ENCODE measurements at regions not wholly inside any gene's neighbourhood (a gene's known extent, or its start where the extent isn't known, plus 50 kb on each side); places are given as distances from the start of the nearest gene placed in this dataset.

DNA sequence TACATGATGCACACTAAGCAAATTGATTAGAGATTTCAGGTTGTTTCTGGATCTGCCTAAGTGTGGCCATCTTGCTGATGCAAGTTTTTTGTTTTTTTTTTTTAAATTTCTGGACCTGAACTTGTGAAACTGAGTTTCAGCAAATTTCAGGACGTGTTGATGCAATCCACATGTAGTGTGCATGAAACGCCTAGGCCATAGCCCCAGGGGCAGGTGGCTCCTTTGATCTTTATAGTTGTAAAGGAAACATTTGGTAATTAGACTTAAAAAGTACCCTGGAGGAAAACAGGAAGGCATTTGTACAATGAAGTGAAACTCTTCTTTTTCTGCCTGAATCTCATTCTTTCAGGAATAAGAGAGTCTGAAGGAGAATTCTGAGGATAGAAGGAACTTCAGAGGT is 162.2 kb upstream of the LHX8 start:
- TF ChIP-seq EZH2 (IDR thresholded peaks at IDR 0.05; ENCODE audit: insufficient read depth, poor library complexity, severe bottlenecking) (no peak), EZH2phosphoT487 (IDR thresholded peaks at IDR 0.05; ENCODE audit: insufficient read depth, low read depth) (no peak)
